HG02852 (cell line): ENCODE measurements at regions not wholly inside any gene's neighbourhood (a gene's known extent, or its start where the extent isn't known, plus 50 kb on each side); places are given as distances from the start of the nearest gene placed in this dataset.

Experiments
- ATAC-seq: cut with Tn5 transposase; IDR thresholded peaks from one replicate; pipeline ENCODE4 v1.9.1; 2021; ENCODE audit warnings: mild to moderate bottlenecking, moderate library complexity; ENCODE audit not compliant: unreplicated experiment

DNA sequence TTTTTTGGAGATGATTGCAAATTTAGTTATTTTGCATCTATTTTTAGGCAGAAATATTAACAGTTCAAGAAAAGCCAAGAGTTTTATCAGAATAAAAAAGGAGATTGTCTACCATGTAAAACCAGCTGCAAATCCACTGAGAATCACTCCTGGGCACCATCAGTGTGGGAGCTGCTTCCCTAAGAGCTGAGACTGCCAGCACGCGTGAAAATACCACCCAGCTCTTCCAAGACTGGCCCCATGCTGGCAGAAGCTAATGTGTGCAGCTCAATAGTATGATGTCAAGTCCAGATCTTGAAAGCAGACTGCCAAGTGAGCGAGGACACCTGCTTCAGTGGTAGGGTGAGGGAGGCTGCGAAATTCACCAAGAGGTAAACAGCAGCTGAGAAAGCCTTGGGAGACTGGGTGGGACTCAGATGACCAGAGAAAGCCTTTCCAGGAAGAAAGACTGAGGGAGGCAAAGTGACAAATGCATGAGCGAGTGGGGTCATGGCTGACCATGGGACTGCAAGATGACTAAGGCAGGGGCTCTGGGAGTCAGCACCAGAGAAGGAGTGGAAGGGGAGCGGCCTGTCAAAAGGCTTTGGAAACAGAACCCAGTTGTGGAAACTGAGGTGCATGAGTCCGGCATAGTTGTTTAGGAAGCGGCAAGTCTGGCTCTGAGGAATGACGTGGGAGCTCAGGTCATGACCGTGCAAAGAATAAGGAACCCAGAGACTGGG is 200.9 kb downstream of the GADD45G start:
- no peak for ATAC-seq

DNA sequence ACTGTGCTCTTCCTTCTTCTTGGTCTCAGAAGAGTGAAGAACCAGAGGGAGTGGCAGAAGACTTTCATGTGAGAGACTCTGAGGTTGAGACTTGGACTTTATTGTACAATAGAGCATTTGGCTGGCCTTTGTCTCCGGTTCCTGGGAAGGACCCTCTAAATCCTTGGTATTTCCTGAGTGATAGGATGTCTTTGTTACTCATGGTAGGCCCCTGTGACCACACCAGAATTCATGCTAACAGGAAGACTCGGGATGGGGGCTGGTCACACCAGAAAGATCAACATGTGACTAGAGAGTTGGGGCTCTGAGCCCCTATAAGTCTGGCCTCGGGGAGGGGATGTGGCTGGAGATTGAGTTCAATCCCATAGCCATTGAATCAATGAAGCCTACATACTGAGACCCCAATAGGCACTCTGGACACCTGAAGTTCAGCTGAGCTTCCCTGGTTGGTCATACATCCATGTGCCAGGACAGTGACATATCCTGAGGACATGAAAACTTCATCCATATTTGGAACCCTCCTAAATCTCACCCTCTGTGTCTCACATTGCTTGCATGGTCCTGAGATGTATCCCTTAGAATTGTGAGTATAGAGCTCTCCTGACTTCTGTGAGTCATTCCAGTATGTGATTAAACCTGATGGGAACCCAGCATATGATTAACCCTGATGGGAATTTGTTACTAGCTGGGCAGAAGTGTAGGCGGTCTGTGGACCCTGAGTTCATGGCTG is 201.7 kb downstream of the GADD45G start:
- ATAC-seq: no peak

DNA sequence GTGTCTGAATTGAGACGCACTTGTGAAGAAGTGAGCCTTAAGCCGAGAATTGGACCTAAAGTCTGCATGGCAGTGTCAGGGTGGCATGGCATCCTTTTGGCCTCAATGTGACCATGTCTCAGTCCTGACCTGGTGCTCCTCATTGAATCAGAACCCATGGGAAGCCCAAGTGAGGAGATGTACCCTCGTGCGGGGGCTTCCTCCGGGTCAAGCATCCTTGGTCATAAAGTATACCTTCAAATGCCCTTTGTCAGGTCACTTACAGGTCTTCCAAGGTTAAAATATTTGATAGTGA is 202.2 kb downstream of the GADD45G start:
- no peak for ATAC-seq

DNA sequence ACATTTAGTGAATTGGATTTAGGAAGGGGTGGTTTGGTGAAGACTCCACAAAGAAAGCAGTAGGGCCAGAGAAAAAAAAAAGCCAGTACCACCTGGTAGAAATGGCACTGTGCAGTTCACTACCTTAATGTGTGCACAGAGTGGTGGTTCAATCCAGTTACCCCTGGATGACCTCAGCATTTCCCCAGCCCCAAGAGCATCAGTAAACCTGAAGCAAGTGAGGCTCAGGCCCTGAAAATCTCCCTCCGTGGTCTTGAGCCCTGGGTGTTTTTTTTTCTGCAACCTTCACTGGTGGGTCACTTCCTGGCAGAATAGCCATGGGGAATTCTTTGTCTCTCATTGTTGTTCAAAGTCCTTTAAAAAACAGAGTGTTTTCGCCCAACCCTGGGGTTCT is 202.9 kb downstream of the GADD45G start:
- ATAC-seq: no peak

DNA sequence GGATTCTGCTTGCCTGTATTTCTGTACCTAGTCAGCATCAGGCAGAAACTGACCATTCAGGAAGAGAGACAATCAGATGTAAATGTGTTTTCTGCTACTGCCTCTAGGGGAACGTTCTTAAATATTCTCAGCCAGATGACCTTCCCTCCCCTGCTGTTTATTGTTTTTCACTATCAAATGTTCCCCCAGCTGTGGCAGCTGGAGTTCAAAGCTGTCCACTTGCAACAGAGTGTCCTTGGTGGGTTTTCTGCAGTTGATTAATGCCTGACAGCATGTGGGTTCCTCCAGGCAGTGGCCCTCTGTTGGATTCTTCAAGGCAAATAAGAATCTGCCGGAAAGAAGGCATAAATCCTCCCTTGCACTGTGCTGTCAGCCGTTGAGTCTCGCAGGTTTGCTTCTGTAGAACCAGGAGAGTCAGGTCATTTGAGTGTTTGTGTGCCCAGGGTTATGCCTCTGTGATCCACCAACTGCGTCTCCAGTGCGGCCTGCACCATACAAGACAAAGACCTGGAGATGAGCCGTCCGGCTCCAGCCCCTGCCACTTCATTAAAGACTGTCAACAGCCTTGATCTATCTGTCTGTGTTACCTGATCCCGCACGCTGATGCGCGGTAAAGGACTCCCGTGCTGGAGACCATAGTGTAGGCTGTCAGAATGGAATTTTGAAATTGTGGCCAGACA is 203.4 kb downstream of the GADD45G start:
- no peak for ATAC-seq

DNA sequence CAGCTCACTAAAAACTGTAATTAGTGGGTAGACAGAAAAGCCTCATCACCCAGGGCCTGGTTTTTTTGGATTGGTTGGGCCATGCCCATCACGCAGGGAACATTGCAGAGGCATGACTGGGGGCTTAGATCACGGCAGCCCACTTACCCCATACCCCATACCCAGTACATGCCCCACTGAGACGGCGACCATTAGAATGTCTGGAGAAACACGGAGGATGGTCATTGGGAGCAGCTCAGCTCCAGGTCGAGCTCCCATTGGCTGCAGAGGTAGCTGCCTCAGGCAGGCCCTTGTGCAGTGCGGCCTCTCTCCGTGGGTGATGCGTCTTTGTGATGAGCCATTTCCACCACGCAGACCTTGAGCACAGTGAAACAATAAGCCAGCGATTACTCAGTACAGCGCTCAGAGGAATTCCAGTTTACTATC is 204.0 kb downstream of the GADD45G start:
- no peak for ATAC-seq

DNA sequence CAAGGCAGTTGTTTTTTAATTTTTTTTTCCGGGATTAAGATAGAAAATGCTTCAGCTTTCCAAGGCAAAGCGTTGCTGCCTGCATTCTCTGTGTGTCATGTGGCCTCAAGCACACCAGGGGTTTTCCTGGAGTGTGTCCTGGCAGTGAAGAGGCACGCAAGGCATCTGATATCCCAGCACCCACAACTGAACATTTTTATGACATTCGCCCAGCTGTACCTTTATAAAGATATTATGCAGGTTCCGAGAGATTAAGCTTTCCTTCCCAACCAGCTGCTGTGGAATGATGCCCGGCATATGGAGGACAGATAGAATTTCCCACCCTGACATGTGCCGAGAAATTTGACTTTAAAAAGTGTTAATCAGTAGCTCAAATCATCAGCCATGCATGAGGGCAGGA is 205.6 kb downstream of the GADD45G start:
- no peak for ATAC-seq

DNA sequence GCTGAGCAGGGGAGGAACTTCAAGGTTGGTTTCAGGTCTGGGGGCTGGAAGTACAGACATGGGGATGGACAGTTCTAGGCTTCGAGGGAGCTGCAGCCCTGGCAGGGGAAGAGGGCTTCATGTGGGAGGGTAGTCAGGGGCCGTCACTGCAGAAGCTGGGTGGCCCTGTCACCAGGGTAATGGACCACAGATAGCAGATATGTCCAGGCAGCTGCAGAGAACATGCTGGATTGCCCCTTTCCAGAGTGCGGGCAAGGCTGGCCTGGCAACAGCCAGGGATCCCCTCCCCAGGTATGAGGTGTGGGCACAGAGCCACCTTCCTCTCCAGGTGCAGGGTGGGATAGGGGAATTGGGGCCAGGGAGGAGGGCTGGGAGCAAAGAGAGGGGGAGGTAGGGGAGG is 206.5 kb downstream of the GADD45G start:
- no peak for ATAC-seq

DNA sequence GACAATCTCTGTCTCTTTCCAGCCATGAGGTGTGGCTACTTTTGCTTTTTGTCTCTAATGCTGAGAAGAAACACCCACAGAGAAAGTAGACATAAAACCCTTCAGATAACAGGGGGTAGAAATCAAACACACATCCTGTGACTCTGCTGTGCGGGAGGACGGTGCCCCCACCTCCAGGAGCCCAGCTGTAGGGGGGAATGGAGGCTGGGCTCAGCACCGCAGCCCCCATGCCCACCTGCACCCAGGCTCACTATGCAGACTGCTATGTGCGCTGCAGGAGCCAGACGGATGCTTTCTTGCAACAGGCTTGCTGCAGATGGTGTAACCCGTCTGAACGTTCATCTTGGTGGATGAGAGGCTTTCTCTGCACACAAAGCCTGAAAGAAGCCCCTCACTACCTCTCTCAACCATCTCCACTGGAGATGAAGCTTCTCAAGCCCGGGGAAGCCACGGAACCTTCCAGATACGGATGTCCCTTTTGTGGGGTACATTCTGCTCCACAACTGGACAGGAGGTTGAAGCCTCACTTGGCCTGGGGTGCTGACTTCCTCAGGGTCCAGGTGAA is 207.2 kb downstream of the GADD45G start:
- no peak for ATAC-seq

DNA sequence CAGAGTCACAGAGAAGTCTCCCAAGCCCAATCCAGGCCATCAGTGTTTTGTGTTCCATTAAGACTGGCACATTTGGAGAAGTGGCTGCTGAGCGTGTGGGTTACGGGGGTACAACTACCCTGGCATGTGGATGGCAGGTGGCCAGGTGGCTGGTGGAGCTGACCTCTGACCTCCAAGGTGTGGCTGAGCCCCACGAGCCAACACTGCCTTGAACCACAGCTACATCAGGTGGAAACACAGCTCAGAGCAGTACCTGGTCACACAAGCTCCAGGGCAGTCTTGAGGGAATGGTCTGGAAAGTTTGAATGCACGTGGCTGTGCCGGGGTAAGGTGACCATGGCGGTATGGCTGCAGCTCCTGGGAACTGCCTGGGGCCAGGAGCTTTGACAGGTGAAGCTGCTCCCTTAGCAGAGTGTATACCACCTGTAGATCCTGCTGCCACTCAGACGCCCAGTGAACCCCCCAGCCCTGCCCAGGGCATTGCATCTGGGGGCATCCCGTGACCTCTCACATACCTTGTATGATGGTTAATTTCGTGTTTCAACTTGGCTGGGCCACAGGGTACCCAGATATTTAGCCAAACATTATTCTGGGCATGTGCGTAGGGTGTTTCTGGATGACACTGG is 207.9 kb downstream of the GADD45G start:
- ATAC-seq: no peak

DNA sequence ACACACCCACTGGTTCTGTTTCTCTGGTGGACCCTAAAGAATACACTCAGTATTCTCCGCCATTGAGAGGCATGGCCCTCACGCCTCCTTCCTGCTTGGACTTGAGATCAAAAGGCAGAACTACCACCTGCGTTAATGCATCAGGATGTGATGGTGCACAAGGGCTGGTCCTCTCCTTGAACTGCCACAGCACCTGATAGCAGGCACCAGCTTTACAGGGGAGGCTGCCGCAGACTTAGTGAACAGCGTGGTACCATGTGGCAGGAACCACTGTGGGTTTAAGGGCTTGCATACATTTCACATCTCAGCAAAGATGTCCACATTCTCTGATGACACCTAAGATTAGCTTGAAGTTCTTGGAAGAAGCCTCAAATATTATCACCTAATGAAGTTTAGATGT is 208.7 kb downstream of the GADD45G start:
- no peak for ATAC-seq

DNA sequence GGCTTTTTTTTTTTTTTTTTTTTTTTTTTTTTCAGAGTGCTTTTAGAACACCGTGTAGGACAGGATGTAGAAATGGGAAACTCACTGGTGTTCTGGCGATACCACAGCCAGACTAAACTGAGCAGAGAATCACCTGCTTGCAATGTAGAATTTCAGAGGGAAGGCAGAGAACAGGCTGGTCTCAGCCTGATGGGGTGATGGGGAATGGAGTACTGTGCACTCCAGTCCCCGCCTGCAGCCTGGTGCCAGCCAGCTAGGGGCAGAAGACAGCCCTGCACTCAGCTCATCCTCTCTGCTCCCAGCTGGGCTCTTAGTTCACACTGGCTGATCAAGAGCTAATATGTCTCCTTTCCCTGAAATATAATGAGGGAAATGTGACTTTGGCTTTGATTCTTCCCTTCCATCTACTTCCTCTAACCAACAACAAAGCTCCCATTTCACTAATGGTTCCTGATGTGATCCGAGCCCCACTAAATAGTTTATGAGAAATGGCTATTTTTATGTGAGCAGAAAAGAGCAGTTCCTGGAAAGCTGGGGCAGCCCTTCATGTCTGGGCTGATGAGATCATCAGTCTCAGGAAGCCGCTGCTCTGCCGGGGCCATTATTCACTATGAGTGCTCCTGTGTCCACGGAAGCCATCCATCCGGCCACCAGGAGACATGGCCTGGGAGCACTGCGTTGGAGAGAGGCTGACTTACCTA is 209.7 kb downstream of the GADD45G start:
- no peak for ATAC-seq

DNA sequence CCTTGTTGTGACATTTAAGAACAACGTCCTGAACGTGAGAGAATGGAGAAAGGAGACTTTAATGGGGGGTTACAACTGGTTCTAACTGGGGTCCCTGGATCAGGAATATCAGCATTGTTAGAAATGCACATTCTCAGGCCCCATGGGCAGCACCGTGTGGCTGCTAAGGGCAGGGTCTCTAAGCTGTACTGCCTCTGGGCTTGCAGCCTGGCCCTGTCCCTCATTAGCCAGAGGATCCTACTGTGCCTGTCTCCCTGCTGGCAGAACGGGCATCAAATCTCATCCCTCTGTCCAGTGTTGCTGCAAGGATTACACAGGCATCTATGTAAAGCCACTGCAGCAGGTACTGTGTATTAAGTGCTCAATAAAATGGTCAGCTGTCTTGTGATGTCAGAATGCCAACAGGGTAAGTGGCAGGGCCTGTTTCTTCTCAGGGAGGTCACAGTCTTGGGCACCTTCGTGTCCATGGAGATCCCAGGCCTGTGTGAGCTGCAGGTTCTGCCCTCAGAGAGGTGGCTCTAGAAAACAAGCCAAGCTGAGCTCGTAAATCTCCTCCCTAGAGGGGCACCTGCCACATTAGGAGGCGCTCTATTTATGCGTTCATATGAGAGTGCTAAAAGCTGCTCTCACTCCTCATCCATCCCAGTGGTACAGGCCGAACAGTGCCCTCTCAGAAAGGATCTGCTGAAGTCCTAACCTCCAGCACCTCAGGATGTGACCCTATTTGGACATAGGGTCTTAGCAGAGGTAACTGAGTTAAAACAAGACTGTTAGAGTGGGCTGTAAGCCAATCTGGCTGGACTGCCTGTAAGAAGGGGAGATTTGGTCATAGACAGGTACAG is 210.5 kb downstream of the GADD45G start:
- ATAC-seq: peak; percentile 43

DNA sequence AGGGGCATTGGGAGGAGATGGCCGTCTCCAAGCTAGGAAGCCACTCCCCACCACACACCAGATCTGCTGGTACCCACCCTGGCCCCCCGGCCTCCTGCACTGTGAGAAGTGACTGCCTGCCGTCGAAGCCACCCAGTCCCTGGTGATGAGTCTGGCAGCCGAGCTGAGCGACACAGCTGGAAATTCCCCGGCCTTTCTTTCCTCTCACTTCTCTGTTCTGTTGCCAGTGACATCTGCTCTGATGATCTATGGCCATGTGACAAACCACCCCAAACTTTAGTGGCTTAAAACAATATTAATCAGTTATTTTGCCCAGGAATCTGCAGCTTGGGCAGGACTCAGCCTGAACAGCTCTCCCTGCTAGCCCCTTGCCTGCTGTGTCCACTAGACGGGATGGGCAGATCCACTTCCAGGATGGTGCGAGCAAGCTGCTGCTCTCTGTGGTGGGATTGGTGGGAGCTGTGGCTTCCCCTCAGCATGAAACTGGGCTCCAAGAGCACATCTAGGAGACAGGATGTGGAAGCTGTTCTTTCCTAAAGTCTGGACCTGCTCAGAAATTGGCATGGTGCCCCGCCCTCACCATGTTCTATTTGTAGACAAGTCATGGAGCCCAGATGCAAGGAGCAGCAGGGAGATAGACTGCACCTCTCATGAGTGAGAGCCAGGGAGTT is 211.2 kb downstream of the GADD45G start:
- ATAC-seq: peak; percentile 97

DNA sequence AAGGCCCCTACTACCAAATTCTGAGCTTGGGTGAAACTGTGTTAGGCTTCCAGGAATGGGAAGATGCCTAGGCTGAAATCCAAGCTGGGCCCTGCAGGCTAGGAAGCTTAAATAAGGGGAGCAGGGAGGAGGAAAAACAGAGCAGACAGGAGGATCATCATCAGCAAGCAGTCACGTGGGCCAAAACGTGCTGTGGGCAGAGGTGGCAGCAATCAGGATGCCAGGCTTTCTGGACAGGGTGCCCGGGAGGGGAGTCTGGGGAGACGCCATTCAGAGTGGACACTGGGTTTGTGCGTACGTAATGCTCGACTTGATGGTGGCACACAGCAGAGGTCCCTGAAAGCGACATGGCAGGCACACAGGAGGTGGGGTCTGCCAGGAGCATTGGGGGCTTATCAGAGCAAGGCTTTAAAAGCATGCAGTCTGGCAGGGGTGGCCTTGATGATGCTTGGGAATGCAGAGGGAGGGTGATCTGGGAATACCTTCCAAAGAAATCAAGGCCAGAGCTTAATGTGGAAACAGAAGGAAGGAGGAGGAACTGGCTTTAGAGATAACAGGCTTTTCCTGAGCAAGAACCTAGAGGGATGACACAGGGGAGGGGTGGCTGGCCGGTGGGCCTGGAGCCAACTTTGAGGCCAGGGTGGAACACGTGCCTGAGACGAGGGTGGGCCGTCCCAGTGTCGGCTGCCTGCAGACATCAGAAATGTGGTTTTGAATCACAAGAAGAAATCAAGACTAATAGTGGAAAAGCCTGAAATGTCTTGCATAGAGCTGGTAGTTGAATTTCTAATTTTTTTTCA is 212.5 kb downstream of the GADD45G start:
- ATAC-seq: no peak

DNA sequence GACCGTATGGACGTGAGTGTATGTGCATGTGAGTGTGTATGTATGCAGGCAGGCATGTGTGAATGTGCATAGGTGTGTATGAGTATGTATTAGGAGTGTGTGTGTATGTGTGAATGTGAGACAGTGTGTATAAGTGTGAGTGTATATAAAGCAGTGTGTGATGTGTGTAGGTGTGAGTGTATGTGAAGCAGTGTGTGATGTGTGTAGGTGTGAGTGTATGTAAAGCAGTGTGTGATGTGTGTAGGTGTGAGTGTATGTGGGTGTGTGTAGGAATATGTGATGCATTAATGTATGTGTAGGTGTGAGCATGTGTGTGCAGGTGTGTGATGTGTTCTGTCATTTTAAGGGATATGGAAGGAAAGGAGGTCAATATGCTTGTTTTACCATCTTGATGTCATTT is 215.5 kb downstream of the GADD45G start:
- ATAC-seq: no peak

DNA sequence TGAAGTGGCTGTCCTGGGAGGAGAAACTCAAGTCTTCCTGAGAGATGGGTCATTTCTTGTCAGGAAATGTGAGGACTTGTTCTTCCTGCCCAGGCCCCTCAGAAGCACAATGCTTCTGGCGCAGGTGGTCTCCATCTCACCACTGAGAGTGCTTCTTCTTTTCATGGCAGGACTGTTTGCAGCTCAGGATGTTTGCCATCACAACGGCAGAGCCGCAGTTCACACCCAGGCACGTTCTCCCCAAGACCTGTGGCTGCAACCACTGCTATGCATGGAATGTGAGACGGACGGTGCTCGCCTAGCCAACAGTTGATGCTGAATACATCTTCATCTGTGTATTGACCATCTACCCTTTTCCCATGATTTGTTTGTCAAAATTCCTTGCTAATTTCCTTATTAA is 216.3 kb downstream of the GADD45G start:
- ATAC-seq: no peak

DNA sequence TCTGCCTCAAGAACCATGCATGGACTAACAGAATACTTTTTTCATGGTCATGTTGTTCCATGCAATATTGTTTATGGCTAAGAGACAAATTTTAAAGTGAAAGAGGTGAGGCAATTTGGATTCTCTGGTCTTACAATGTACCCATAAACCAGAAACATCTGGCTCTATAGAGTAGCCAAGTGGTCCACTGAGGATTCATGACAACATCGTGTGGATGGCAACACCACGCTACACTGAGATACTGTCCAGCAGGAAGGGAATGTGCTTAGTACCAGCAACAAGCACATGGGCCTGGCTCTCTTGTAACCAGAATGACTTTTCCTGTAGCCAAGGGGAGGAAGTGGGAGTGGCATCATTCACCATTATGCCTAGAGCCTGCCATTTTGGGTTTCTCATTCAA is 218.2 kb downstream of the GADD45G start:
- no peak for ATAC-seq

DNA sequence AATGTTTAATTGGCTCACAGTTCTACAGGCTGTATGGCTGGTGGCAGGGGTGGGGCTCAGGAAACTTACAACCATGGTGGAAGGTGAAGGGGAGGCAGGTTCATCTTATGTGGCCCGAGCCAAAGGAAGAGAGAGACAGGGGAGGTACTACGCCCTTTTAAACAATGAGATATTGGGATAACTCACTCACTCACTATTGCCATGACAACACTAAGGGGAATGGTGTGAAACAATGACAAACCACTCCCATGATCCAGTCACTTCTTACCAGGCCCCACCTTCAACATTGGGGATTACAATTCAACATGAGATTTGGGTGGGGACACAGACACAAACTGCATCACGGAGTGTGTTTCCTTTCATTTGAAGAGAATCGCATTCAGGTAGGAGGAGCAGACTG is 220.9 kb downstream of the GADD45G start:
- ATAC-seq: no peak
